ENCODE measurements at regions not wholly inside any gene's neighbourhood (a gene's known extent, or its start where the extent isn't known, plus 50 kb on each side); places are given as distances from the start of the nearest gene placed in this dataset.
"Not testable (repeated sequence)": the region's sequence is repeated elsewhere in the genome, so short reads cannot be mapped to it uniquely, and the experiment has no call there.

GRCh38 chr5:26324273-26324895, 714.0 kb downstream of the CDH9 start:
- H3K4me1 Mint-ChIP-seq; DNase-seq; intact Hi-C loops (cut with micrococcal nuclease); H3K4me3 ChIP-seq (ENCODE audit: control extremely low read depth in 1 of 5, extremely low read depth in 1 of 5, insufficient read depth in 1 of 5, low read depth in 2 of 5, low read length in 4 of 5); POLR2A ChIA-PET; H3K9me3 Mint-ChIP-seq (ENCODE audit: insufficient read depth); H3K27ac Mint-ChIP-seq; H3K4me2 ChIP-seq (replicated peaks; ENCODE audit: low read depth, low read length, poor library complexity, severe bottlenecking); ATAC-seq (ENCODE audit: low read depth); H3K79me2 ChIP-seq (ENCODE audit: control insufficient read depth, insufficient read depth, low read length); H3K4me1 ChIP-seq (ENCODE audit: control insufficient read depth in 2 of 2, insufficient read depth in 2 of 2, low read length in 2 of 2); H3K27me3 Mint-ChIP-seq; H3K9ac ChIP-seq (ENCODE audit: low read length); H3K4me3 Mint-ChIP-seq; H3K36me3 ChIP-seq (replicated peaks in 1 of 2; ENCODE audit: control extremely low read depth in 1 of 2, control insufficient read depth in 1 of 2, extremely low read depth in 1 of 2, insufficient read depth in 2 of 2, low read length in 1 of 2); H4K20me1 ChIP-seq (ENCODE audit: control insufficient read depth, insufficient read depth, low read length, poor library complexity, severe bottlenecking); H2AFZ ChIP-seq (ENCODE audit: insufficient read depth, low read depth, low read length, poor library complexity, severe bottlenecking); CTCF ChIA-PET; H3K27ac ChIP-seq (ENCODE audit: low read length in 2 of 2); H3K27me3 ChIP-seq (replicated peaks in 1 of 4; ENCODE audit: control extremely low read depth in 1 of 4, control insufficient read depth in 3 of 4, insufficient read depth in 4 of 4, low read length in 3 of 4): not testable (repeated sequence)
- WGBS (ENCODE audit: insufficient coverage) = 98% methylated on average over 21 of the region's 41 CpGs
- H3K9me3 ChIP-seq (ENCODE audit: control extremely low read depth in 1 of 3, control insufficient read depth in 2 of 3, insufficient read depth in 1 of 3, low read length in 2 of 3) = peaks cover 0 to 23% (median 0%) of the 10 kb centered on the region in 3 donors

GRCh38 chr5:26323794-26324193, 714.6 kb downstream of the CDH9 start:
- H3K79me2 ChIP-seq (ENCODE audit: control insufficient read depth, insufficient read depth, low read length) = no peaks in the 10 kb centered on the region
- CTCF ChIA-PET = no interaction called here
- TF ChIP-seq EZH2 (IDR thresholded peaks at IDR 0.05; ENCODE audit: borderline replicate concordance, insufficient read depth, low read depth, low read length, poor library complexity, severe bottlenecking) (no peak), CTCF (IDR thresholded peaks at IDR 0.05) (no peak)
- no peak overlapping the region for H2AFZ ChIP-seq (ENCODE audit: insufficient read depth, low read depth, low read length, poor library complexity, severe bottlenecking)
- H3K9ac ChIP-seq (ENCODE audit: low read length) = no peak overlapping the region
- H4K20me1 ChIP-seq (ENCODE audit: control insufficient read depth, insufficient read depth, low read length, poor library complexity, severe bottlenecking) = no peaks in the 10 kb centered on the region
- WGBS (ENCODE audit: insufficient coverage) = over 99% methylated on average over 12 of the region's 13 CpGs
- no peak for DNase-seq
- H3K27ac Mint-ChIP-seq = no peak overlapping the region
- H3K9me3 Mint-ChIP-seq (ENCODE audit: insufficient read depth) = peaks cover 2% of the 10 kb centered on the region
- no peak for ATAC-seq (ENCODE audit: low read depth)
- POLR2A ChIA-PET = no interaction called here
- H3K4me1 ChIP-seq (ENCODE audit: control insufficient read depth in 2 of 2, insufficient read depth in 2 of 2, low read length in 2 of 2) = no peaks in the 10 kb centered on the region
- H3K27ac ChIP-seq (ENCODE audit: low read length in 2 of 2) = no peak overlapping the region
- no peaks in the 10 kb centered on the region for H3K4me1 Mint-ChIP-seq
- H3K4me3 Mint-ChIP-seq = no peak overlapping the region
- no peaks in the 10 kb centered on the region for H3K36me3 ChIP-seq (replicated peaks in 1 of 2; ENCODE audit: control extremely low read depth in 1 of 2, control insufficient read depth in 1 of 2, extremely low read depth in 1 of 2, insufficient read depth in 2 of 2, low read length in 1 of 2)
- H3K4me2 ChIP-seq (replicated peaks; ENCODE audit: low read depth, low read length, poor library complexity, severe bottlenecking) = no peak overlapping the region
- intact Hi-C loops (cut with micrococcal nuclease) = no loop called here
- no peaks in the 10 kb centered on the region for H3K27me3 ChIP-seq (replicated peaks in 1 of 4; ENCODE audit: control extremely low read depth in 1 of 4, control insufficient read depth in 3 of 4, insufficient read depth in 4 of 4, low read length in 3 of 4)
- no peak overlapping the region for H3K4me3 ChIP-seq (ENCODE audit: control extremely low read depth in 1 of 5, extremely low read depth in 1 of 5, insufficient read depth in 1 of 5, low read depth in 2 of 5, low read length in 4 of 5)
- peaks cover 0 to 23% (median 0%) of the 10 kb centered on the region in 3 donors for H3K9me3 ChIP-seq (ENCODE audit: control extremely low read depth in 1 of 3, control insufficient read depth in 2 of 3, insufficient read depth in 1 of 3, low read length in 2 of 3)
- no peaks in the 10 kb centered on the region for H3K27me3 Mint-ChIP-seq

Data from B cell (primary cell).